GM21381 (cell line): ENCODE measurements at regions not wholly inside any gene's neighbourhood (a gene's known extent, or its start where the extent isn't known, plus 50 kb on each side); places are given as distances from the start of the nearest gene placed in this dataset.

ENCODE experiments used
- ATAC-seq: cut with Tn5 transposase; IDR thresholded peaks from one replicate; pipeline ENCODE4 v1.9.1; 2021; ENCODE audit warnings: mild to moderate bottlenecking, moderate library complexity; ENCODE audit not compliant: unreplicated experiment

DNA sequence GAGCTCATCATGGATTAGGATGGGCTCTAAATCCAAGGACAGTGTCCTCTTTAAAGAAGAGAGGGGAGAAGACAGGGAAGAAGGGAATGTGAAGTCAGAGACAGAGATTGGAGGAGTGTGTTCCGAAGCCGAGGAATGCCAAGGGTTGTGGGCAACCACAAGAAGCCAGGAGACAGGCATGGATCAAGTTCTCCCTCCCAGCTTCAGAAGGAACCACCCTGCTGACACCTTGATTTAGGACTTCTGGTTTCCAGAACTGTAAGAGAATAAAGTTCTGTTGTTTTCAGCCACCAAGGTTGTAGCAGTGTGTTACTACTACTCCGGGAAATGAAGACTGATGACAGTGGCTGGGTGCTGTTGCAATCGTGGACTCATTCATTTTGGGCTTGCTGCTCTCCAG, 120.1 kb downstream of the RPS12 start:
- ATAC-seq = no peak

DNA sequence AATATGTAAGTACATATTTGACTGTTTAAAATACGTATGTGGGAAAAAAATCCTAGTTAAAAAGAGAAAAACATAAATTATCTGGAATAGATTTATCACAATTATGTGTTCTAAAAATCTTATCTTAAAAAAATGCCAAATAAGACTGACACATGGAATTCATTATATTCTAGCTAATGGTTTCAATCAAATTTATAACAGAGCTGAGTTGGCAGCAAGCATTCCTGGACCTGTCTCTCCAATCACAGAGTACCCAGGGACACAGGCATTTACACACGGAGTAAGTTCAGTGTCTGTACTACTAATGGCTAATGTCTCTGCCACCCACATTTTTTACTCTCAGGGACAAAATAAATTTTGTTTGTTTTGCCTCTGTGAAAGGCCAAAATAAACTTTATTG, 122.3 kb downstream of the RPS12 start:
- no peak for ATAC-seq

DNA sequence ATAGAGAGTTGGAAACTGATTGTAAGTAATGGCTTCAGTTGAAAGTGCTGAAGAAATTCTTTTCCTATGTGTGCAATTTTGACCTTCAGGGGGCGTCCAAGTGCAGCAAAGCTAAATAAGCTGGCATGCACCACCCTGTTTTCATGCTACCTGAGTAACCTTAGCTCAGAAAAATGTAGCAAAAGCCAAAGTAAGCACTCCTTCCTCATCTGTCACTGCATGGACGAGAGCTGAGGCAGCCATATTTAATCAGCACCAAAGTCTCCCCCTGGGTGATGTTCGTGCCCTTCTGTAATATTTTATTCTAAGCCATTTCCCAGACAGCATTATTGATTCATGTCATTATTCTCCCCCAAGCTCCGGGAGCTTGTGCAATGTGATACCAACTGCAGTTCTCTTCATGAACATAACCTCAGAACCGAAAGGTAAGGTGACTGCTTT, 123.1 kb downstream of the RPS12 start:
- no peak for ATAC-seq

GRCh38 chr6:132948889-132949288, 134.5 kb downstream of the RPS12 start:
- ATAC-seq = no peak

DNA sequence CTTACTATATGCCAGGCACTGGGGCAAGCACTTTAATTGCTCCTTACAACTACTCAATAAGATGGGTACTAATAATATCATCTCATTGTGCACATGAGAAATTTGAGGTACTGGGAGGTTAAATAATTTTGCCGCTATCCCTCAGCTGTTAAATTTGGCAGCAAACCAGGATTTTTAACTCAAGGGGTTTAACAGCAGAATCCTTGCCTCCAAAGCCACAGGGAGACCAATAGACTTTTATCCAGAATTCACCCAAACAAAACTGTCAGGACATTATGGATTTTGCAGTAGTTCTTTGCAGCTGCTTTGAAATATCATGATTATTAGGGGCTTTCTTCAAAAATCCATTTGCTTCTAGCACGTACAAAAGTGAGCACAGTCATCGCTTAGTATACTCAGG, 136.2 kb downstream of the RPS12 start:
- no peak for ATAC-seq

GRCh38 chr6:132952031-132952867, 137.9 kb downstream of the RPS12 start:
- ATAC-seq = no peak

DNA sequence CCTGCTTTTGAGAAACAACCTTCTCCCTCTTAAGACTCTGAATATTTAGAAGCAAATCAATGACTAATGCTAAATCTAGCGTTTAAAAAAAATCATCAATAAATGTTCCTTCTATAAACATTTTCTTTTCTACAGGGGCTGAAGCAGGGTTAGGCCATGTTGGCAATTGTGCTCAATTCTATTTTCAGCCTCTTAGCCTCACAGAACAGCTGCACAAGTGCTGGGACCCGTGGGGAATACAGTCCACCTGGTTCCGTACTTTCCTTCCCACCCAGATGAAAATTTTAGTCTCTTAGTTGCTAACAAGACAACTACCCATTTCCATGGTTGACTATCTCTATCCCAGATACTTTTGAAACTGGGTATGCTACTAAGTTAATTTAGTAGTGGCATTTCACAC, 138.6 kb downstream of the RPS12 start:
- no peak for ATAC-seq

DNA sequence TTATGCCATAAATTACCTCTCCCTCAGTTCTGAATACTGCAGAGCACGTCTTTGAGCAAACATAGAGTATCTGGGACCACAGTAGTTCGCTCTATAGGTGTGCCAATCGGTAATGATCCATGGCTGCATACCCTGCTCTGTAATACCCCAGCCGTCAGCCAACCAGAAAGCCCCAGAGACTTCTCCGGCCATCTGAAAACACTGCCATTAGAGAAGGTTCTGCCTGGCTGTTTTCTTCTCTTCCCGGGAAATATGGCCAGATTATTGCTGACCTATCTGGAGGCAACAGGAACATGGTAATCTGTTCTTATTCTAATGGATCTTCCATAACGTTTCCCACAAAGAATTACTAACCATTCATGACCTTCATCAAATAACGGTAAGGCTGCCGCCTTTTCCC, 139.9 kb downstream of the RPS12 start:
- no peak for ATAC-seq

DNA sequence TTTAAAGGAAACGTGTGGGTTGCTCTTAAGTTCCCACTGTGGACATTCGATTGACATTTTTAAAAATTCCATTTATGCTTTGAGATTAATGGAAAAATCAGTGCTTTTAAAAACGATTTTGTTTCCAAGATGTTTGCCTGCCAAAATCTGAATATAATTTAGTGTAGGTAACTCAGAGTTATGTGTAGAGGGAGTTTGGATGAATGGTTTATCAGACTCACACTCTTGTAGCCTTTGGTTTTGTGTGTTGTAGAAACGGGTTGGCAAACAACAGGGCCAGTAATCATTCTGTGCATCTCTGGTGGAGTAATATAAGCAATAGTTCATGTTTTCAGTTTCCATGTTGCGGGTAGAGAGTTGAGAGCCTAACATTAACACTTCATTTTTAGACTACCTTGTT, 140.6 kb downstream of the RPS12 start:
- ATAC-seq = no peak

DNA sequence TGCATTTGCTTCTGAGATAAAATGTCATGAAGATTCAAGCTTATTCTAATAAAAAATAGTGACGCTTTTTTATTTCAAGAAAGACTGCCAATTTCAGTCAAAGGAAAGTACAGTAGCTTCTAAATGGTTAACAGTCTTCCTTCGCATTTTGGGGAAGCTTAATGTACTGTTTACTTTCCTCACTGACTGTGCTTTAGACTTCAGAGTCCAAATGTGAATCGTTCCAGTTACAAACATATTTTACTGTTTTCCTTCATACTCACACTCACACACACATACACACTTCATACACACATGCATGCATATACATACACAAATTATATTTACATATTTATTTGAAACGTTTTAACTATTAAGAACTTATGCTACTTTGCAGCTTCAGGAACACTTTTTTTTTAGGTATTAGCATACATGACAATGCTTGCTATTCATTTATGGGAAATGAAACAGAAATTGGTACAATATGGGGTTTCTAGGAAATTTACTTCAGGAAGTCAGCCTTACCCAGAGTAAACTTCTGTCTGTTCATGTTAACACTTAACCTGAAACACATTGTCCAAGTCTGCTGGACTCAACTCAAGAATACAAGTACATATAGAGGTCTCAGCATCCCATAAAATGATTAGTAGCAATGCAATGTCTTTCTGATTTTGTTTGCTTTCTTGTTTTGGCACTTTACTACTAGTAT, 145.4 kb downstream of the RPS12 start:
- ATAC-seq = no peak

DNA sequence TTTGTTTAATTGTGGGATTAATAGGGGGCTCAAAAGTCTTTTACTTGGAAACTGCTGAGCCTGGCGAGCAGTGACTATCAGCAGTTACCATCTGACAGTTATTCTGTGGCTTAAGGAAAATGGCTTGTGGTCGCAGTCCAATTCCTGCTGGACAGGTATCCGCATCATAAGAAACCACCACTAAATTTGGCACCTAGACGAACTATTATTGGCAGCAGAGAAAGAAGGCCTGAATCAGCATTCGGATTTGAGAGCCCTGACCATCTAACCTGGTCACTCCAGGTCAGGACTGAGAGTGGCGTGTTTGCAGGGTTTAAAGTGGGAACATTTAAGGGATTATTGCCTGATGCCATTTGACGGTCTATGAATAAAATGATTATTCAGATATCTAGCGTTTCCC, 146.4 kb downstream of the RPS12 start:
- ATAC-seq = no peak

- no peak for ATAC-seq
Observed at GRCh38 chr6:132961122-132961521, 146.8 kb downstream of the RPS12 start.

DNA sequence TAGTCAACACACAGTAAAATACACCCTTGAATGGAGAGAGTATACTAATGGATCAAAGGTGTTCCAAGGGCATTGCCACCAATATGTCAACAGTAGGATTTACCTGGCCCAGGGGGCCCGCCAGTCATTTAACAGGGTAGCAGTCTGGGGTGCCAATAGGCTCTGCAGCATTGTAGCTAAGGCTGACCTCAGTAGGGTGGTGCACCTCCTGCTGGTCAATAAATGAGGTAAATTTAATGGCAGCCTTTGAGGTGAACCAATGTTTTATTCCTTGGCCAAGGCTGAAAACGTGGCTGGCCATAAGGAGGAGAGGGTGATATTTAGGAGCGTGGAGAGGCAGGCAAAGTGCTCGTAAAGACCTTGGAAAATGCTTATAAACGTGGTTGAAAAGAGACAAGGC, 147.2 kb downstream of the RPS12 start:
- ATAC-seq = no peak

- ATAC-seq = peak; percentile 77
Observed at GRCh38 chr6:132962936-132963868, 148.8 kb downstream of the RPS12 start.

DNA sequence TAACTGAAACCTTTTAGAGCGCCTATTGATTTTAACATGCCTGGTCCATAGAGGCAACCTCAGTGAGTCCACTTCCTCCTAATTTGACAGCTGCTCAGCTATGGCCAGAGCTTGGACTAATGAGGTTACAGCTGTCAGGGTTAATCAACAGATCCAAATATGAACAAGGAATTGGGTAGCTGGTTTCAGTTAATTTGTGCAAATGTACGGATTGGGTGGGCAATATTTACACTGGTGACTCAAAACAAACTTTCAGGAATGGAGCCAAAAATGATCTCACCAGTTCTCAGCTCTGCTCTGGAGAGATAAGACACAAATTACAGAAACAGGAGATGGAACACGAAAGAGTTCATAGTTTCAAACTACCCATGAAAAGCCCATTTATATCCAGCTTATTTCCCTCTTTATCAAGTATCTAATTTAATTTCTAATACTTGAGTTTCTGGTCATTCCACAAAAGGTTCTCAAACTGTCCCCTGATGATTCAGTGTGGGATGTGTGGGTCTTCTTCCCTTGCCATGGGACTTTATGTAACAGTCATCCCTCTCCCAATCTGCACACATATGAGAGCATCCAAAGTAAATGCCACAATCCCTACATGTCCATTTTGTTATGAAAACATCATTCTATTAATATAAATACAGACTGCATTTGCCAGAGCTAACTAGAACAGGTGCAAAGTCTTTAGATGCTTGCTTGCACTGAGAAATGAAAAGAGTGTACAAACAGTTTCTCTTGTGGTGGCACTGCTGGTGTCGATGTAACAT, 149.9 kb downstream of the RPS12 start:
- no peak for ATAC-seq

DNA sequence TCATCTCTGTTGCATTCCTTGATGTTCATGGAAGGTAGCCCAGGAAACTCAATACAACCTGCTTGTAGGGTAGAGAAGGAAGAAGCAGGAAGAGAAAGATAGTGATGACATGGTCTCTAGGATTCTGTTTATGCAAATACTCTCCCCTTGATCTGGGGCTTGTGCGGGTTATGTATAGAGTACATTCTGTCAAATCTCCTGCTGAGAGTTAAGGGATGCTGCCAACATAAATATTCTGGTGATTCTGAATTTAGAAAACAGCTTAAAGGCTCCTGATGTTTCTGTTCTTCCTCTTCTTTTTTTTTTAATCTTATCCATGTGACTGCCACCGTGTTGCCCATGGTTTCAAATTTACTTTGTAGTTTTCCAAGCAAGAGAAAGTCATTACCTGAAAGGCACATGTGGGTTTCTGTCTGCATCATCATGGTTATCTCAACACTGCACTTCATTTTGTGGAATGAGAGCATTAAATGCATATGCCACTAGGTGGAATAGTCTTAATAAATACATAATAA, 150.6 kb downstream of the RPS12 start:
- no peak for ATAC-seq

DNA sequence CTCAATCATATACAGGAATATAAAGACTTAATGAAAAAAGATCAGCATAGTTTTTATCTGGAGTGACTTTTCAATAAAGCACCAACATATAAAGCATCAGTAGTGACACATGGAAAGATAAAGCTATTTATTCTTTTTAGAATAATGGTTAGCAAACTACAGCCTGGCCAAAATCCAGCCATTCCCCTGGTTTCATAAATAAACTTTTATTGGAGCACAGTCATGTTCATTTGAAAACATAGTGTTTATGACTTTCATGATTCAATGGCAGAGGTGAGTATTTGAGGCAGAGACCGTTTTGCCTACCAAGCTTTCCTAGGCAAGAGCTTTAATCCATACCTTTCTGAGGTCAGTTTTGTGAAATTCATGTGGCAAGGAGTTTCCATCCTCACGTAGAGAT, 153.5 kb downstream of the RPS12 start:
- ATAC-seq = no peak

DNA sequence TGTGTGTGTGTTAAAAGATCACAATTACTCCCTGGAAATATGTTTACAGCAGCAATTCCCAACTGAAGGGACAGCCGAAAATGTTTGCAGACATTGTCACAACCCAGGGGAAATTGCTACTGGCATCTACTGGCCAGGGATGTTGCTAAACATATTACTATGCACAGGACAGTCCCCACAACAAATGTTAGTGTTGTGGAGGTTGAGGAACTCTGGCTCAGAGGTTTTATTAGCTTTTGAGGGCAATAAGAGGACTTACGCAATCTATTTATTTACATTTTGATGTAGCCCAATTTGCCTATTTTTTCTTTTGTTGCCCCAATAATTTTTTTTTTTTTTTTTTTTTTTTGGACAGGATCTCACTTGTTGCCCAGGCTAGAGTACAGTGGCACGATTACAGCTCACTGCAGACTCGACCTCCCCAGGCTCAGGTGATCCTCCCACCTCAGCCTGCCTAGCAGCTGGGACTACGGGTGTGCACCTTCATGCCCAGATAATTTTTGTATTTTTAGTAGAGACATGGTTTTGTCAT, 154.1 kb downstream of the RPS12 start:
- ATAC-seq = no peak

DNA sequence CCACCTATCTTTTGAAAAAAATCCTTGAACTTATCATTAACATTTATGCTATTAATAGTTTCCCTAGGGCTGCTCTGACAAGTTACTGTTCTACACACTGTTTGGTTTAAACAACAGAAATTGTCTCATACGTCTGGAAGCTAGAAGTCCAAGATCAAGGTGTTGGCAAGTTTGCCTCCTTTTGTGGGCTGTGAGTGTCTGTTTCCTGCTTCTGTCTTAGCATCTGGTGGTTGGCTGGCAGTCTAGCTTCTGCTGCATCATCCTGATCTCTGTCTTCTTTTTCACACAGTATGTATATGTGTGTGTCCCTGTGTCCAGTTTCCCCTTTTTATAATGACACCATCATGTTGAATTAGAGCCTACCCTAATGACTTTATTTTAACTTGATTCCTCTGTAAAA, 154.8 kb downstream of the RPS12 start:
- no peak for ATAC-seq

DNA sequence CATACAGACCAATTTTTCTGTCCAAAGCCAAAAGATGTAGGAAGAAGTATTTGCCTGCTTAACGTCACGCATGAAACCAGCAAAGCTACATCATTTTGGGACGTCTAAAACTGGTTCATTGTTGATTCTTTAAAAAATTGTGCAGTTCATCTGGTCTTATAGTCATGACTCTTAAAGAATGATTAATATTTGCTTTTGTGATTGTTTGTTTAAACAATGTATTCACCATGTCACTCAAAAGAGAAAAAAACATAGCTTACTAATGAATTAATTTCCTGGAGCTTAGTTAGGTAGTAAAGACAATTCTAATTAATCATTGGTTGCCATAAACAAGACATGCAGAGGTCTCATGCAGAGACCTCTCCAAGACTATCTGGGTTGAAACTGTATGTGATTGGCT, 157.3 kb downstream of the RPS12 start:
- no peak for ATAC-seq
